SK-N-SH treated with all-trans-retinoic acid at 6 μM for 48 hours (cell line): ENCODE measurements at regions not wholly inside any gene's neighbourhood (a gene's known extent, or its start where the extent isn't known, plus 50 kb on each side); places are given as distances from the start of the nearest gene placed in this dataset.

ENCODE experiments used
- ATAC-seq: fragments of 200-7000 bp; cut with Tn5 transposase; 3 replicates; pipeline ENCODE4 v1.9.1; 2020; ENCODE audit warnings: mild to moderate bottlenecking, moderate library complexity
- ARNTL ChIP-seq: fragments of 450-650 bp; formaldehyde crosslinking; IDR thresholded peaks from 2 replicates; pipeline ENCODE4 v1.5.0; 2020; ENCODE audit warnings: low read depth, mild to moderate bottlenecking, moderate library complexity, borderline replicate concordance
- BACH2 ChIP-seq: fragments of 250-450 bp; sonication (Bioruptor Pico); IDR thresholded peaks from 2 replicates; pipeline ENCODE4 v1.9.0; 2021; ENCODE audit warnings: mild to moderate bottlenecking, borderline replicate concordance
- CREB5 ChIP-seq: fragments of 250-450 bp; sonication (Bioruptor Pico); IDR thresholded peaks from 2 replicates; pipeline ENCODE4 v1.5.1; 2020; ENCODE audit warnings: low read depth, mild to moderate bottlenecking, moderate library complexity
- ESRRG ChIP-seq: fragments of 250-450 bp; sonication (Bioruptor Pico); IDR thresholded peaks from 2 replicates; pipeline ENCODE4 v1.6.1; 2021; ENCODE audit warnings: mild to moderate bottlenecking
- GLIS3 ChIP-seq: fragments of 250-450 bp; sonication (Bioruptor Pico); IDR thresholded peaks from 2 replicates; pipeline ENCODE4 v1.5.0; 2020; ENCODE audit warnings: mild to moderate bottlenecking, moderate library complexity
- POU6F1 ChIP-seq: fragments of 250-450 bp; sonication (Bioruptor Pico); IDR thresholded peaks from 2 replicates; pipeline ENCODE4 v1.8.0; 2021; ENCODE audit warnings: low read depth, mild to moderate bottlenecking, moderate library complexity, borderline replicate concordance
- RARB ChIP-seq: fragments of 250-450 bp; sonication (Bioruptor Pico); IDR thresholded peaks from 2 replicates; pipeline ENCODE4 v1.8.0; 2021; ENCODE audit warnings: mild to moderate bottlenecking, moderate library complexity
- SNAI2 ChIP-seq: fragments of 250-450 bp; sonication (Bioruptor Pico); IDR thresholded peaks from 2 replicates; pipeline ENCODE4 v1.5.0; 2020; ENCODE audit warnings: mild to moderate bottlenecking, moderate library complexity
- TOX ChIP-seq: fragments of 250-450 bp; sonication (Bioruptor Pico); IDR thresholded peaks from 2 replicates; pipeline ENCODE4 v1.8.0; 2021; ENCODE audit warnings: mild to moderate bottlenecking, moderate library complexity, borderline replicate concordance
- ZC3H10 ChIP-seq: fragments of 250-450 bp; sonication (Bioruptor Pico); IDR thresholded peaks from 2 replicates; pipeline ENCODE4 v1.5.1; 2021; ENCODE audit warnings: mild to moderate bottlenecking, moderate library complexity
- ZFP3 ChIP-seq: fragments of 250-450 bp; sonication (Bioruptor Pico); IDR thresholded peaks from 2 replicates; pipeline ENCODE4 v1.5.0; 2020; ENCODE audit warnings: mild to moderate bottlenecking, moderate library complexity
- ZFP30 ChIP-seq: fragments of 450-650 bp; formaldehyde crosslinking; IDR thresholded peaks from 2 replicates; pipeline ENCODE4 v1.5.0; 2022; ENCODE audit warnings: mild to moderate bottlenecking, moderate library complexity
- ZNF565 ChIP-seq: fragments of 450-650 bp; formaldehyde crosslinking; conservative IDR thresholded peaks from 2 replicates; pipeline ENCODE4 v1.5.0; 2020; ENCODE audit warnings: low read depth, mild to moderate bottlenecking, moderate library complexity
- ZNF70 ChIP-seq: fragments of 450-650 bp; formaldehyde crosslinking; IDR thresholded peaks from 2 replicates; pipeline ENCODE4 v1.5.0; 2020; ENCODE audit warnings: mild to moderate bottlenecking, moderate library complexity
- ZNF8 ChIP-seq: fragments of 450-650 bp; formaldehyde crosslinking; IDR thresholded peaks from 2 replicates; pipeline ENCODE4 v1.5.0; 2020; ENCODE audit warnings: mild to moderate bottlenecking, moderate library complexity
- TF ChIP-seq, protein P1 (sequence below): fragments of 250-450 bp; sonication (Bioruptor Pico); IDR thresholded peaks from 2 replicates; pipeline ENCODE4 v1.5.1; 2021; ENCODE audit warnings: mild to moderate bottlenecking, moderate library complexity
- TF ChIP-seq, protein P2 (sequence below): fragments of 250-450 bp; sonication (Bioruptor Pico); IDR thresholded peaks from 2 replicates; pipeline ENCODE4 v1.8.0; 2020; ENCODE audit warnings: mild to moderate bottlenecking, moderate library complexity, borderline replicate concordance

DNA sequence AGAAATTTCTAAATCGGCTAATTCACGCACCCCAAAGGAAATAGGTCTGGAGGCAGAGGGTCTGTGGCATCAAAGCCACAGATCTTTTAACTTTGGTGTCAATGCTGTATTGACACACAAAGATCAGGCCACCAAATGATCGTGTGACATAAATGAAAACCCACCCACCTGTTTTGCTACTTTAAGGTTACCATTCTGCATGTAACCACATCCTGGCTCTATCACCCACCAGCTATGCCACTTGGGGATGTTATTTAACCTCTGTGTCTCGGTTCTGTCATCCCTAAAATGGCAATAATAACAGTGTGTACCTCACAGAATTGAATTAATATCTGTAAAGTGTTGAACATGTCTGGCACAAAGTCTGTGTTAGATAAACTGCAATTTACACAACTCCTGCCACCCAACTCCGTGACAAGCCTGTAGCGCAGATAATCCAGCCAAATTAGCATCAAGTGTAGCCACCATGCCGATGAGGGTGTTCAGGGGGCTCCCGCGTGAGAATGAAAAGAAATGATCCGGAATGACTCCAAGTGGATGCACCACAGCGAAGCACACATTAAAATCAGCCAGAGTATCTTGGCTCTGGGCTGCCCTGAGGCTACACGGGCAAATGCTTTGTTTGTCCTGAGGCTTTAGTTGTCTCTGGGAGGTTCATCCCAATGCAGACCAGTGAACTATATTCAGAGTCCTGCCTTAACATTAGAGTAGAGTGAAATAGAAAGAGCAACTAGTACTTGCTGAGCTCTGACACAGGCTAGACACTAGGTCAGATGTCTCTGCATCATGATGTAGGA, 158.4 kb upstream of the NEBL start (continued):
- TF ChIP-seq GLIS3 (no peak), TOX (CRISPR knock-in tag) (no peak), ZNF8 (CRISPR knock-in tag) (no peak), SNAI2 (CRISPR knock-in tag) (no peak), ZC3H10 (no peak)
- TF ChIP-seq, protein P1, sequence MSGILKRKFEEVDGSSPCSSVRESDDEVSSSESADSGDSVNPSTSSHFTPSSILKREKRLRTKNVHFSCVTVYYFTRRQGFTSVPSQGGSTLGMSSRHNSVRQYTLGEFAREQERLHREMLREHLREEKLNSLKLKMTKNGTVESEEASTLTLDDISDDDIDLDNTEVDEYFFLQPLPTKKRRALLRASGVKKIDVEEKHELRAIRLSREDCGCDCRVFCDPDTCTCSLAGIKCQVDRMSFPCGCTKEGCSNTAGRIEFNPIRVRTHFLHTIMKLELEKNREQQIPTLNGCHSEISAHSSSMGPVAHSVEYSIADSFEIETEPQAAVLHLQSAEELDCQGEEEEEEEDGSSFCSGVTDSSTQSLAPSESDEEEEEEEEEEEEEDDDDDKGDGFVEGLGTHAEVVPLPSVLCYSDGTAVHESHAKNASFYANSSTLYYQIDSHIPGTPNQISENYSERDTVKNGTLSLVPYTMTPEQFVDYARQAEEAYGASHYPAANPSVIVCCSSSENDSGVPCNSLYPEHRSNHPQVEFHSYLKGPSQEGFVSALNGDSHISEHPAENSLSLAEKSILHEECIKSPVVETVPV: no peak
- TF ChIP-seq, all 23 proteins: peak for 0

- ATAC-seq: no peak
- TF ChIP-seq GLIS3 (no peak), ZNF565 (CRISPR knock-in tag) (no peak), ZNF8 (CRISPR knock-in tag) (no peak), ZNF70 (CRISPR knock-in tag) (no peak), TOX (CRISPR knock-in tag) (no peak)
Observed at GRCh38 chr10:21053953-21054690, 157.0 kb upstream of the NEBL start.

DNA sequence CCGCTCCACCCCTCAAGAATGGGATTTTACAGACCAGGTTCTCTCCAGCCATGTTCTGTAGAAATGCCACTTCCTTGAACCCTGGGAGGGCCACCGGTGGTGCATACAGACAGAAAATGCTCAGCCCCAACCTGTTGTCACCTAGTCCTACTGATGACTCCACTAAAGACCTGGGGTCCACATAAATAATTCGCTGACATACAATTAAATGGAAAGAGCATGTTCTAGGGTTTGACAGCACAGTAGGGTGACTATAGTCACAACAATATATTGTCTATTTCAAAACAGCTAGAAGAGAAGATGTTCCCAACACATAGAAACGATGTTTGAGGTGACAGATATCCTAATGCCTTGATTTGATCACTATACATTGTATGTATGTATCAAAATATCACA, 155.6 kb upstream of the NEBL start:
- no peak for ATAC-seq

More for the DNA sequence above, 155.6 kb upstream of the NEBL start:
- TF ChIP-seq ZFP3 (CRISPR knock-in tag): no peak
- TF ChIP-seq, protein P2, sequence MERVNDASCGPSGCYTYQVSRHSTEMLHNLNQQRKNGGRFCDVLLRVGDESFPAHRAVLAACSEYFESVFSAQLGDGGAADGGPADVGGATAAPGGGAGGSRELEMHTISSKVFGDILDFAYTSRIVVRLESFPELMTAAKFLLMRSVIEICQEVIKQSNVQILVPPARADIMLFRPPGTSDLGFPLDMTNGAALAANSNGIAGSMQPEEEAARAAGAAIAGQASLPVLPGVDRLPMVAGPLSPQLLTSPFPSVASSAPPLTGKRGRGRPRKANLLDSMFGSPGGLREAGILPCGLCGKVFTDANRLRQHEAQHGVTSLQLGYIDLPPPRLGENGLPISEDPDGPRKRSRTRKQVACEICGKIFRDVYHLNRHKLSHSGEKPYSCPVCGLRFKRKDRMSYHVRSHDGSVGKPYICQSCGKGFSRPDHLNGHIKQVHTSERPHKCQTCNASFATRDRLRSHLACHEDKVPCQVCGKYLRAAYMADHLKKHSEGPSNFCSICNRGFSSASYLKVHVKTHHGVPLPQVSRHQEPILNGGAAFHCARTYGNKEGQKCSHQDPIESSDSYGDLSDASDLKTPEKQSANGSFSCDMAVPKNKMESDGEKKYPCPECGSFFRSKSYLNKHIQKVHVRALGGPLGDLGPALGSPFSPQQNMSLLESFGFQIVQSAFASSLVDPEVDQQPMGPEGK: no peak
- TF ChIP-seq ZC3H10: no peak
- no peak for TF ChIP-seq BACH2 (CRISPR knock-in tag)
- TF ChIP-seq ZNF8 (CRISPR knock-in tag): no peak
- TF ChIP-seq ZFP30 (CRISPR knock-in tag): no peak
- TF ChIP-seq SNAI2 (CRISPR knock-in tag): no peak
- no peak for TF ChIP-seq TOX (CRISPR knock-in tag)
- TF ChIP-seq RARB (CRISPR knock-in tag): no peak
- TF ChIP-seq, protein P1: no peak
- TF ChIP-seq CREB5 (CRISPR knock-in tag): no peak
- no peak for TF ChIP-seq ESRRG (CRISPR knock-in tag)
- no peak for TF ChIP-seq ZNF565 (CRISPR knock-in tag)
- TF ChIP-seq ARNTL (CRISPR knock-in tag): no peak
- no peak for TF ChIP-seq POU6F1
